ENCODE measurements at regions not wholly inside any gene's neighbourhood (a gene's known extent, or its start where the extent isn't known, plus 50 kb on each side); places are given as distances from the start of the nearest gene placed in this dataset.

GRCh38 chr3:168925568-168925967, 737.9 kb downstream of the MECOM start:
- Histone ChIP-seq H4K5ac (ENCODE audit: low read depth, low read length) (no peak overlapping the region), H2AK5ac (ENCODE audit: low read depth, low read length) (no peak overlapping the region), H4K91ac (ENCODE audit: insufficient read depth, low read depth, low read length) (no peak overlapping the region), H2BK20ac (ENCODE audit: low read depth, low read length) (no peak overlapping the region), H2AK9ac (replicated peaks; ENCODE audit: low read depth, low read length, poor library complexity) (no peak overlapping the region), H3K14ac (replicated peaks; ENCODE audit: low read depth, low read length) (no peak overlapping the region), H3K56ac (ENCODE audit: extremely low read depth, insufficient read depth, low read length) (no peak overlapping the region), H2AFZ (replicated peaks; ENCODE audit: low read length, poor library complexity) (no peak overlapping the region), H3K27me3 (ENCODE audit: control insufficient read depth, insufficient read depth, low read length) (no peaks in the 10 kb centered on the region), H2BK15ac (ENCODE audit: low read depth, low read length) (no peak overlapping the region), H3K36me3 (ENCODE audit: control insufficient read depth, insufficient read depth, low read length) (no peaks in the 10 kb centered on the region), H4K8ac (ENCODE audit: low read depth in 2 of 2, low read length in 2 of 2) (no peak overlapping the region), H3K27ac (ENCODE audit: insufficient read depth, low read length) (no peak overlapping the region), H3K23ac (ENCODE audit: low read depth, low read length) (no peak overlapping the region), H3K4me3 (ENCODE audit: insufficient read depth, low read depth, low read length) (no peak overlapping the region), H3K18ac (ENCODE audit: low read depth, low read length) (no peak overlapping the region), H3K4me1 (ENCODE audit: control insufficient read depth, insufficient read depth, low read length) (no peaks in the 10 kb centered on the region), H3K4ac (ENCODE audit: low read depth, low read length) (no peak overlapping the region), H3K9ac (ENCODE audit: low read depth, low read length) (no peak overlapping the region), H2BK120ac (ENCODE audit: low read depth, low read length) (no peak overlapping the region), H4K20me1 (ENCODE audit: insufficient read depth, low read length) (no peaks in the 10 kb centered on the region), H3K9me3 (ENCODE audit: control insufficient read depth, insufficient read depth, low read length) (no peaks in the 10 kb centered on the region), H3K79me1 (ENCODE audit: low read depth in 1 of 2, low read length in 2 of 2) (no peaks in the 10 kb centered on the region), H2BK5ac (ENCODE audit: low read depth, low read length, poor library complexity, severe bottlenecking) (no peak overlapping the region), H3K4me2 (ENCODE audit: low read depth, low read length) (no peak overlapping the region), H3K9me1 (ENCODE audit: insufficient read depth, low read length) (no peaks in the 10 kb centered on the region)
- no peak for ATAC-seq (ENCODE audit: low read depth)
- POLR2A ChIA-PET (ENCODE audit: unreplicated experiment) = no interaction called here
- CTCF ChIA-PET = no interaction called here
- no TSS peak for BruUV-seq (replicated peaks)
- intact Hi-C loops (cut with micrococcal nuclease) = no loop called here
- dilution Hi-C loops (cut with HindIII; ENCODE audit: low sequenced_read_pairs, unreplicated experiment) = no loop called here
- DNase-seq = no peak
- WGBS, 2 experiments (ENCODE audit: extremely low coverage in 2 of 2, insufficient read length in 1 of 2) = no CpG with 5 or more reads among the region's 1 CpG
- TF ChIP-seq USF2 (IDR thresholded peaks at IDR 0.05; ENCODE audit: low read depth, low read length) (no peak), ELK1 (IDR thresholded peaks at IDR 0.05; ENCODE audit: borderline replicate concordance, low read depth, low read length) (no peak), CEBPB (IDR thresholded peaks at IDR 0.05; ENCODE audit: low read depth, low read length) (no peak), BHLHE40 (IDR thresholded peaks at IDR 0.05; ENCODE audit: low read depth, low read length) (no peak), NFE2L2 (IDR thresholded peaks at IDR 0.05; ENCODE audit: low read depth, low read length) (no peak), CTCF (conservative IDR thresholded peaks at IDR 0.05; ENCODE audit: low read depth, low read length) (no peak), MAFK (IDR thresholded peaks at IDR 0.05; ENCODE audit: low read depth, low read length) (no peak), RCOR1 (IDR thresholded peaks at IDR 0.05; ENCODE audit: insufficient replicate concordance, low read length) (no peak), POLR2A (IDR thresholded peaks at IDR 0.05; ENCODE audit: low read depth, low read length) (no peak), MXI1 (IDR thresholded peaks at IDR 0.05; ENCODE audit: borderline replicate concordance, low read depth, low read length) (no peak), FOS (IDR thresholded peaks at IDR 0.05; ENCODE audit: low read depth, low read length) (no peak), CHD1 (IDR thresholded peaks at IDR 0.05; ENCODE audit: low read depth, low read length) (no peak), SMC3 (IDR thresholded peaks at IDR 0.05; ENCODE audit: low read depth, low read length) (no peak), MAZ (IDR thresholded peaks at IDR 0.05; ENCODE audit: borderline replicate concordance, low read depth, low read length) (no peak)
- in situ Hi-C loops (cut with MboI; ENCODE audit: low sequenced_read_pairs) = no loop called here
